Panc1 (cell line): ENCODE measurements at regions not wholly inside any gene's neighbourhood (a gene's known extent, or its start where the extent isn't known, plus 50 kb on each side); places are given as distances from the start of the nearest gene placed in this dataset.
"Not testable (repeated sequence)": the region's sequence is repeated elsewhere in the genome, so short reads cannot be mapped to it uniquely, and the experiment has no call there.

Source experiments
- ATAC-seq: fragments of 200-7000 bp; cut with Tn5 transposase; 2 replicates; pipeline ENCODE4 v1.9.1; 2020; ENCODE audit warnings: mild to moderate bottlenecking, moderate library complexity
- BruUV-seq: library from RNA; stranded (reverse); fragments of 400-500 nt; replicated peaks from 2 replicates; lab custom pipeline; 2021; lab: Mats Ljungman, UMichigan
- CTCF ChIA-PET: fragments of 300-600 bp; sonication (Branson Sonifier 250); formaldehyde crosslinking; loops from one replicate; lab custom pipeline; 2022; ENCODE audit warnings: antibody characterized with exemption; lab: Charles Lee
- POLR2A ChIA-PET: fragments of 300-600 bp; sonication (Branson Sonifier 250); formaldehyde crosslinking; loops from one replicate; lab custom pipeline; 2022; ENCODE audit warnings: antibody characterized with exemption; lab: Charles Lee
- DNase-seq: peaks from one replicate; pipeline ENCODE4 v3.0.0-alpha.2; 2010; ENCODE audit warnings: low read depth, low spot score
- H3K27ac ChIP-seq: 2 replicates; pipeline ENCODE4 v1.5.1; 2011; ENCODE audit warnings: mild to moderate bottlenecking, low read length, inconsistent platforms
- H3K27me3 ChIP-seq: fragments of 200-500 bp; sonication (Bioruptor generic); 2 replicates; pipeline ENCODE4 v1.6.0; 2014; ENCODE audit warnings: low read length, inconsistent platforms; ENCODE audit not compliant: control insufficient read depth, insufficient read depth
- H3K36me3 ChIP-seq: fragments of 200-500 bp; sonication (Bioruptor generic); 2 replicates; pipeline ENCODE4 v1.5.1; 2014; ENCODE audit warnings: inconsistent platforms, mild to moderate bottlenecking, low read length, moderate library complexity; ENCODE audit not compliant: control insufficient read depth, insufficient read depth
- H3K4me1 ChIP-seq: 2 replicates; pipeline ENCODE4 v1.5.1; 2011; ENCODE audit warnings: inconsistent platforms, mild to moderate bottlenecking, low read length, moderate library complexity; ENCODE audit not compliant: control insufficient read depth, insufficient read depth
- H3K4me3 ChIP-seq, 2 experiments: 2 replicates each; pipeline ENCODE4 v1.5.1; 2011 to 2012; ENCODE audit warnings: low read depth in 2 of 2, low read length in 2 of 2, mild to moderate bottlenecking in 2 of 2, inconsistent platforms in 1 of 2, moderate library complexity in 1 of 2
- H3K9me3 ChIP-seq: fragments of 200-500 bp; sonication (Bioruptor generic); 2 replicates; pipeline ENCODE4 v1.5.1; 2014; ENCODE audit warnings: low read depth, mild to moderate bottlenecking, inconsistent platforms, low read length, moderate library complexity; ENCODE audit not compliant: control insufficient read depth, insufficient read depth
- POLR2AphosphoS5 ChIP-seq: IDR thresholded peaks from 2 replicates; pipeline ENCODE4 v1.6.1; 2012; ENCODE audit warnings: mild to moderate bottlenecking, low read depth, low read length, moderate library complexity
- SIN3A ChIP-seq: IDR thresholded peaks from 2 replicates; pipeline ENCODE4 v1.6.1; 2012; ENCODE audit warnings: low read depth, mild to moderate bottlenecking, low read length, moderate library complexity, borderline replicate concordance; ENCODE audit not compliant: insufficient read depth
- TCF7L2 ChIP-seq: IDR thresholded peaks from 2 replicates; pipeline ENCODE4 v1.6.1; 2011; ENCODE audit warnings: mild to moderate bottlenecking, low read depth, low read length, inconsistent platforms
- in situ Hi-C: cut with HindIII; loops from 2 replicates; pipeline ENCODE4 v1.10.0; 2016; ENCODE audit warnings: low sequenced_read_pairs, low pct_unique_long_range_greater_than_20kb
- intact Hi-C: fragments of 100-400 bp; cut with micrococcal nuclease; formaldehyde crosslinking; loops from one replicate; pipeline ENCODE4 v1.10.0; 2022; ENCODE audit not compliant: unreplicated experiment
- TF ChIP-seq, protein P1 (sequence below): fragments of 450-650 bp; IDR thresholded peaks from 2 replicates; pipeline ENCODE4 v1.5.1; 2017; ENCODE audit warnings: mild to moderate bottlenecking
- TF ChIP-seq, protein P2 (sequence below), 2 experiments: IDR thresholded peaks; 2 replicates each; pipeline ENCODE4 v1.6.1; 2011 to 2012; ENCODE audit warnings: low read depth in 2 of 2, control low read depth in 1 of 2, low read length in 1 of 2, mild to moderate bottlenecking in 1 of 2, moderate library complexity in 1 of 2; ENCODE audit not compliant: insufficient read depth in 1 of 2

DNA sequence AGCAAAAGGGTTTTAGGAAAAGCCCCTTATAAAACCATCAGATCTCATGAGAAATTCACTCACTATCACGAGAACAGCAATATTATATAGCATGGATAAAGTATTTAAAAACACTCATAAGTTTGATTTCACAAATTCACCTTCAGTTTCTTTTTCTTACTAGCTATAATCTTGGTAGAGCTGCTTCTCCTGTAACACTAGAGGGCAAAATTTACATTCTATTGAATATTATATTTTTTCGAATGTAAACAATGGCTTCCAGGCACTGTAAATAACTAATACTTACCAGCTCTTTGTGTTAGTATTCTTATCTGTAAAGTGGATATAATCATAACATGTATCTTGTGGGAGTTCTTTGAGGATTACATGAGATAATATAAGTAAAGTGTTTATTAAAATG is 259.6 kb downstream of the CCER1 start:
- CTCF ChIA-PET, result no interaction called here
- intact Hi-C loops (no loop called here), in situ Hi-C loops (no loop called here)
- no peaks in the 10 kb centered on the region for H3K36me3 ChIP-seq
- no TSS peak for BruUV-seq
- TF ChIP-seq, protein P1, sequence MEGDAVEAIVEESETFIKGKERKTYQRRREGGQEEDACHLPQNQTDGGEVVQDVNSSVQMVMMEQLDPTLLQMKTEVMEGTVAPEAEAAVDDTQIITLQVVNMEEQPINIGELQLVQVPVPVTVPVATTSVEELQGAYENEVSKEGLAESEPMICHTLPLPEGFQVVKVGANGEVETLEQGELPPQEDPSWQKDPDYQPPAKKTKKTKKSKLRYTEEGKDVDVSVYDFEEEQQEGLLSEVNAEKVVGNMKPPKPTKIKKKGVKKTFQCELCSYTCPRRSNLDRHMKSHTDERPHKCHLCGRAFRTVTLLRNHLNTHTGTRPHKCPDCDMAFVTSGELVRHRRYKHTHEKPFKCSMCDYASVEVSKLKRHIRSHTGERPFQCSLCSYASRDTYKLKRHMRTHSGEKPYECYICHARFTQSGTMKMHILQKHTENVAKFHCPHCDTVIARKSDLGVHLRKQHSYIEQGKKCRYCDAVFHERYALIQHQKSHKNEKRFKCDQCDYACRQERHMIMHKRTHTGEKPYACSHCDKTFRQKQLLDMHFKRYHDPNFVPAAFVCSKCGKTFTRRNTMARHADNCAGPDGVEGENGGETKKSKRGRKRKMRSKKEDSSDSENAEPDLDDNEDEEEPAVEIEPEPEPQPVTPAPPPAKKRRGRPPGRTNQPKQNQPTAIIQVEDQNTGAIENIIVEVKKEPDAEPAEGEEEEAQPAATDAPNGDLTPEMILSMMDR, result no peak
- no peak for TF ChIP-seq POLR2AphosphoS5
- no peak for TF ChIP-seq TCF7L2
- no peak for TF ChIP-seq SIN3A
- TF ChIP-seq, protein P2, sequence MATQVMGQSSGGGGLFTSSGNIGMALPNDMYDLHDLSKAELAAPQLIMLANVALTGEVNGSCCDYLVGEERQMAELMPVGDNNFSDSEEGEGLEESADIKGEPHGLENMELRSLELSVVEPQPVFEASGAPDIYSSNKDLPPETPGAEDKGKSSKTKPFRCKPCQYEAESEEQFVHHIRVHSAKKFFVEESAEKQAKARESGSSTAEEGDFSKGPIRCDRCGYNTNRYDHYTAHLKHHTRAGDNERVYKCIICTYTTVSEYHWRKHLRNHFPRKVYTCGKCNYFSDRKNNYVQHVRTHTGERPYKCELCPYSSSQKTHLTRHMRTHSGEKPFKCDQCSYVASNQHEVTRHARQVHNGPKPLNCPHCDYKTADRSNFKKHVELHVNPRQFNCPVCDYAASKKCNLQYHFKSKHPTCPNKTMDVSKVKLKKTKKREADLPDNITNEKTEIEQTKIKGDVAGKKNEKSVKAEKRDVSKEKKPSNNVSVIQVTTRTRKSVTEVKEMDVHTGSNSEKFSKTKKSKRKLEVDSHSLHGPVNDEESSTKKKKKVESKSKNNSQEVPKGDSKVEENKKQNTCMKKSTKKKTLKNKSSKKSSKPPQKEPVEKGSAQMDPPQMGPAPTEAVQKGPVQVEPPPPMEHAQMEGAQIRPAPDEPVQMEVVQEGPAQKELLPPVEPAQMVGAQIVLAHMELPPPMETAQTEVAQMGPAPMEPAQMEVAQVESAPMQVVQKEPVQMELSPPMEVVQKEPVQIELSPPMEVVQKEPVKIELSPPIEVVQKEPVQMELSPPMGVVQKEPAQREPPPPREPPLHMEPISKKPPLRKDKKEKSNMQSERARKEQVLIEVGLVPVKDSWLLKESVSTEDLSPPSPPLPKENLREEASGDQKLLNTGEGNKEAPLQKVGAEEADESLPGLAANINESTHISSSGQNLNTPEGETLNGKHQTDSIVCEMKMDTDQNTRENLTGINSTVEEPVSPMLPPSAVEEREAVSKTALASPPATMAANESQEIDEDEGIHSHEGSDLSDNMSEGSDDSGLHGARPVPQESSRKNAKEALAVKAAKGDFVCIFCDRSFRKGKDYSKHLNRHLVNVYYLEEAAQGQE (IDR thresholded peaks at IDR 0.05; ENCODE audit: insufficient read depth in 1 of 2, low read depth in 2 of 2, low read length in 1 of 2), result no peak
- no peak overlapping the region for H3K4me3 ChIP-seq
- POLR2A ChIA-PET, result no interaction called here
- no peaks in the 10 kb centered on the region for H3K4me1 ChIP-seq
- no peak overlapping the region for H3K27ac ChIP-seq
- ATAC-seq, result no peak
- H3K27me3 ChIP-seq, result no peaks in the 10 kb centered on the region
- H3K9me3 ChIP-seq, result no peaks in the 10 kb centered on the region
- DNase-seq, result no peak

DNA sequence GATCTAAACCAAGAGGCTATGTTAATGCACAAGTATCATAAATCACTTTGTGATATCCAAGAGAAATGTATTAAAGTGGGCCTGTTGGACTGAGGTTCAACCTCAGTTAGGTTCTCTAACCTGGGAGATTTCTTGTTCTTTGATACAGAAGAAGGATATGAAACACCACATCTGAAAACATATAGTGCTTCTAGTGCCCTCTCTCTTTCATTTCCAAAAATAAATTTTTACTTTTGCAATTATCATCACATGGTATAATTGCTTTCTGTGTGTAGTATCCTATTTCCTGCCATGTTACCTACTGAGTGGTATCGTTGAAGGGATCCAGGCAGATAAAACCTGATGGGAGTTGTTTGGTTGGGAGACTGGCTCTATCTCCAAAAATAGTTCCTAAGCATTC is 264.9 kb downstream of the CCER1 start:
- no peaks in the 10 kb centered on the region for H3K27me3 ChIP-seq
- BruUV-seq, result no TSS peak
- CTCF ChIA-PET, result no interaction called here
- no peaks in the 10 kb centered on the region for H3K9me3 ChIP-seq
- no peaks in the 10 kb centered on the region for H3K4me1 ChIP-seq
- no peak for DNase-seq
- no peak overlapping the region for H3K27ac ChIP-seq
- ATAC-seq, result no peak
- POLR2A ChIA-PET, result no interaction called here
- H3K36me3 ChIP-seq, result no peaks in the 10 kb centered on the region; the same call in 1 of the 2 replicates
- in situ Hi-C loops, result no loop called here
- intact Hi-C loops, result no loop called here
- no peak for TF ChIP-seq TCF7L2
- TF ChIP-seq POLR2AphosphoS5, result no peak
- TF ChIP-seq, protein P1, result no peak
- TF ChIP-seq SIN3A, result no peak
- TF ChIP-seq, protein P2 (IDR thresholded peaks at IDR 0.05; ENCODE audit: insufficient read depth in 1 of 2, low read depth in 2 of 2, low read length in 1 of 2), result no peak
- H3K4me3 ChIP-seq, result no peak overlapping the region

DNA sequence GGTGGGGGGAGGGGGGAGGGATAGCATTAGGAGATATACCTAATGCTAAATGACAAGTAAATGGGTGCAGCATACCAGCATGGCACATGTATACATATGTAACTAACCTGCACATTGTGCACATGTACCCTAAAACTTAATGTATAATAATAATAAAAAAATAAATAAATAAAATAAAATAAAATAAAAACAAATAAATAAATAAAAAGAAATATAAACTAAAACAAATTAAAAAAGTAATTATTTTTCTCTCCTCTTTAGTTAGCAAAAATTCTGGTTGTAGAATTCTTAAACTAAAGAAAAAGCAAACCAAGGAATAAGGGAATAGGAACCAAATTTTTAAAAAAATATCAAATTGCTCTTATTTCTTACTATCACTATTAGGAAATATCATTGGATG is 267.3 kb downstream of the CCER1 start:
- H3K4me1 ChIP-seq, ATAC-seq, H3K4me3 ChIP-seq, H3K9me3 ChIP-seq, intact Hi-C loops, H3K36me3 ChIP-seq, in situ Hi-C loops, CTCF ChIA-PET, DNase-seq, BruUV-seq, H3K27me3 ChIP-seq, H3K27ac ChIP-seq, POLR2A ChIA-PET: not testable (repeated sequence)
